HFFc6 (cell line): ENCODE measurements at regions not wholly inside any gene's neighbourhood (a gene's known extent, or its start where the extent isn't known, plus 50 kb on each side); places are given as distances from the start of the nearest gene placed in this dataset.

ENCODE experiments used
- DNase-seq: peaks from one replicate; pipeline ENCODE4 v3.0.0-alpha.2; 2018
- H3K27ac Mint-ChIP-seq: 2 replicates; pipeline ENCODE4 v1.8.0; 2020; ENCODE audit warnings: mild to moderate bottlenecking, mixed read lengths
- H3K27me3 Mint-ChIP-seq: 2 replicates; pipeline ENCODE4 v1.8.0; 2021; ENCODE audit warnings: mild to moderate bottlenecking, moderate library complexity, mixed read lengths; ENCODE audit not compliant: insufficient read depth
- H3K36me3 Mint-ChIP-seq: 2 replicates; pipeline ENCODE4 v1.8.0; 2021; ENCODE audit warnings: low read depth, mixed read lengths
- H3K4me1 Mint-ChIP-seq: 2 replicates; pipeline ENCODE4 v1.8.0; 2020; ENCODE audit warnings: low read depth, mixed read lengths
- H3K4me3 Mint-ChIP-seq: 2 replicates; pipeline ENCODE4 v1.8.0; 2020; ENCODE audit warnings: mild to moderate bottlenecking, moderate library complexity, mixed read lengths
- H3K9me3 Mint-ChIP-seq: 2 replicates; pipeline ENCODE4 v1.8.0; 2020; ENCODE audit warnings: mild to moderate bottlenecking, mixed read lengths
- CTCF ChIP-seq: fragments of 200-600 bp; sonication (generic); IDR thresholded peaks from 2 replicates; pipeline ENCODE4 v1.5.0; 2021; ENCODE audit warnings: antibody characterized with exemption, mild to moderate bottlenecking

DNA sequence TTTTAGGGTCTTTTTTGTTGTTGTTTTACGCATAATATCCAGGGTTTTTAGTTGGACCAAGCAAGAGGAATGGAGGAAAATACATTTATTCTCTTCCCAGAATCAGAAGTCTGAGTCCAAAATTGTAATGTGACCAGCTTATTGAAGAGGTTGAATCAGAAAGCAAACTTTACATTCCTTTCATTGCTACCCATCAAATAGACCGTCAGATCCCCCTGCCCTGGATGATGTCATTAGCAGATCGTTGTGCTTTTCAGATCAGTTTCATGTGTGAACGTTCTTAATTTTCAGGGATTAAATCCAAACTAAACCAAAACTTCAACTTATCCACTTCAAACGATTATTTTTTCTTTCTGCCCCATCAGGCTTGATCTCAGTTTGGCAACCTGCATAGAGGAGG, 85.7 kb upstream of the NGF start:
- Mint-ChIP-seq H3K4me1 (peaks cover 78% of the 10 kb centered on the region), H3K27me3 (no peaks in the 10 kb centered on the region; the same call in 1 of the 2 replicates), H3K9me3 (no peaks in the 10 kb centered on the region), H3K36me3 (0 out of 2 replicates have a peak, but pooled peaks cover 7% of the 10 kb centered on the region), H3K27ac (peak overlapping the region; percentile 78), H3K4me3 (peak overlapping the region; percentile 41)
- no peak for DNase-seq
- TF ChIP-seq CTCF = no peak

GRCh38 chr1:115419571-115419970, 81.5 kb upstream of the NGF start:
- no peak overlapping the region for H3K27ac Mint-ChIP-seq
- no peak overlapping the region for H3K4me3 Mint-ChIP-seq
- TF ChIP-seq CTCF = no peak
- H3K4me1 Mint-ChIP-seq = peaks cover 36% of the 10 kb centered on the region
- peaks cover 27% of the 10 kb centered on the region for H3K9me3 Mint-ChIP-seq
- no peak for DNase-seq
- H3K36me3 Mint-ChIP-seq = peaks cover 32% of the 10 kb centered on the region
- no peaks in the 10 kb centered on the region for H3K27me3 Mint-ChIP-seq

DNA sequence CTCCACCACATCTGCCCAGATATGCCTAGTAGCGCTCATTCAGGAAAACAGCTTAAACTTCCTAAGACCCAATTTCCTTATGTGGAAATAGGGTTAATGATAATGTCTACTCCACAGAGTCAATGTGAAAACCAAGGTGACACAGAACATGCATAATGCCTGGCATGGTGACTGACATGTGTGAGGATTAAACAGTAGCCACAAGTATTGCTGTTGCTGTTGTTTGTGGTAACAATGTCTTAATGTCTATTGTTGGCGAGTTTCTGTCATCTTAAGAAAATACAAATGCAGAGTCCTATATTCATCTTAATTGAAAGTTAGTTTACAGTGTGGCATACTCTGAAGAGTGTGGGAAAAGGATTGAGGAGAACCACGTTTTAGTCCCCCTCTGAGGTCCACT, 75.6 kb upstream of the NGF start:
- no peak for DNase-seq
- peaks cover 27% of the 10 kb centered on the region for H3K9me3 Mint-ChIP-seq
- peaks cover 31% of the 10 kb centered on the region for H3K4me1 Mint-ChIP-seq
- H3K27ac Mint-ChIP-seq = no peak overlapping the region
- H3K4me3 Mint-ChIP-seq = no peak overlapping the region
- H3K27me3 Mint-ChIP-seq = peaks cover 2% of the 10 kb centered on the region; the same call in 1 of the 2 replicates
- peaks cover 25% of the 10 kb centered on the region for H3K36me3 Mint-ChIP-seq
- TF ChIP-seq CTCF = no peak

- no peak for TF ChIP-seq CTCF
- no peak overlapping the region for H3K4me3 Mint-ChIP-seq
- H3K27me3 Mint-ChIP-seq = peaks cover 2% of the 10 kb centered on the region; the same call in 1 of the 2 replicates
- peaks cover 27% of the 10 kb centered on the region for H3K9me3 Mint-ChIP-seq
- DNase-seq = no peak
- H3K27ac Mint-ChIP-seq = no peak overlapping the region
- H3K36me3 Mint-ChIP-seq = peaks cover 25% of the 10 kb centered on the region
- H3K4me1 Mint-ChIP-seq = peaks cover 34% of the 10 kb centered on the region
Measured at GRCh38 chr1:115413208-115413607, 75.2 kb upstream of the NGF start.

- H3K27me3 Mint-ChIP-seq = peaks cover 3% of the 10 kb centered on the region
- H3K9me3 Mint-ChIP-seq = peaks cover 24% of the 10 kb centered on the region
- H3K27ac Mint-ChIP-seq = no peak overlapping the region
- peaks cover 34% of the 10 kb centered on the region for H3K4me1 Mint-ChIP-seq
- no peak for TF ChIP-seq CTCF
- no peak for DNase-seq
- H3K4me3 Mint-ChIP-seq = no peak overlapping the region
- peaks cover 24% of the 10 kb centered on the region for H3K36me3 Mint-ChIP-seq
Measured at GRCh38 chr1:115412733-115413132, 74.7 kb upstream of the NGF start.

- peak overlapping the region; percentile 7; the same call in 1 of the 2 replicates for H3K27ac Mint-ChIP-seq
- no peak overlapping the region for H3K4me3 Mint-ChIP-seq
- H3K27me3 Mint-ChIP-seq = peaks cover 4% of the 10 kb centered on the region
- no peak for DNase-seq
- peaks cover 19% of the 10 kb centered on the region for H3K36me3 Mint-ChIP-seq
- peaks cover 34% of the 10 kb centered on the region for H3K4me1 Mint-ChIP-seq
- no peak for TF ChIP-seq CTCF
- H3K9me3 Mint-ChIP-seq = peaks cover 20% of the 10 kb centered on the region
Measured at GRCh38 chr1:115412286-115412685, 74.2 kb upstream of the NGF start.
